ENCODE measurements at regions not wholly inside any gene's neighbourhood (a gene's known extent, or its start where the extent isn't known, plus 50 kb on each side); places are given as distances from the start of the nearest gene placed in this dataset.

DNA sequence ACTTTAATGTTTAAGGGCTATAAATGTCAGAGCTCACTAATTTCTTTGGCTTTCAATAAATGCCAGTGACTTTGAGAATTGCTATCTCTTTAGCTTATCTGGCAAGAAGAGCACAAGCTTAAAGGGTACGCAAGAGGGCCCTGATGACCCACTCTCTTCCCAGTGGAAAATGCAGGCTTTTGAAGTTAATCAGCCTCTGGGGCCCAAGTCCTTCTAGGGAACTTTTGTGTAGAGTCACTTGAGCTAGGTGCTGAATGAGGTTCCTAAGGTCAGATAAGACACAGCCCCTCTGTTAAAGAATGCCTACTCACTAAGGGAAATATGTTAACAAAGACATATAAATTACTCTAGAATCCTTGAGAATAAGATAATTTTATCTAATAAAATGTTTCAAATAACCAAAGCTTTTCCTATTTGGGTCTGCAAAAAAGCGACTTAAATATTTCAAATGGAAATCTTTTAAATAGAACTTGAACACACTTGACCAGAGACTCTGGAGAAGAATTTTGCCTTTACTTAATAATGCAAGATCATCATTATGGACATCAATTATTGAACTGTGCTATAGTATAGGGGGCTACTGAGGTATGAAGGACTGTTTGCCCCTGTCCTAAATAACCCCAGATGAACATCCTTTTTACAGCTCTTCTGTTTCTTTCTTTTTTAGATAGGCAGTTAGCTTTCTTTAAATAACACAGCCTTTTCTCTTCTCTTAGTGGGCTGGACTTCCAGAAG, 430.1 kb downstream of the GBA3 start:
- intact Hi-C loops (cut with DNase I) = no loop called here
- no peaks in the 10 kb centered on the region for H3K9me3 ChIP-seq
- no peaks in the 10 kb centered on the region for H3K4me1 ChIP-seq
- no peak for ATAC-seq
- DNase-seq = no peak
- H3K27me3 ChIP-seq (ENCODE audit: low read depth) = no peaks in the 10 kb centered on the region
- TF ChIP-seq, protein P1, sequence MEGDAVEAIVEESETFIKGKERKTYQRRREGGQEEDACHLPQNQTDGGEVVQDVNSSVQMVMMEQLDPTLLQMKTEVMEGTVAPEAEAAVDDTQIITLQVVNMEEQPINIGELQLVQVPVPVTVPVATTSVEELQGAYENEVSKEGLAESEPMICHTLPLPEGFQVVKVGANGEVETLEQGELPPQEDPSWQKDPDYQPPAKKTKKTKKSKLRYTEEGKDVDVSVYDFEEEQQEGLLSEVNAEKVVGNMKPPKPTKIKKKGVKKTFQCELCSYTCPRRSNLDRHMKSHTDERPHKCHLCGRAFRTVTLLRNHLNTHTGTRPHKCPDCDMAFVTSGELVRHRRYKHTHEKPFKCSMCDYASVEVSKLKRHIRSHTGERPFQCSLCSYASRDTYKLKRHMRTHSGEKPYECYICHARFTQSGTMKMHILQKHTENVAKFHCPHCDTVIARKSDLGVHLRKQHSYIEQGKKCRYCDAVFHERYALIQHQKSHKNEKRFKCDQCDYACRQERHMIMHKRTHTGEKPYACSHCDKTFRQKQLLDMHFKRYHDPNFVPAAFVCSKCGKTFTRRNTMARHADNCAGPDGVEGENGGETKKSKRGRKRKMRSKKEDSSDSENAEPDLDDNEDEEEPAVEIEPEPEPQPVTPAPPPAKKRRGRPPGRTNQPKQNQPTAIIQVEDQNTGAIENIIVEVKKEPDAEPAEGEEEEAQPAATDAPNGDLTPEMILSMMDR (IDR thresholded peaks at IDR 0.05) = no peak
- no peak overlapping the region for H3K27ac ChIP-seq
- no peak overlapping the region for H3K4me3 ChIP-seq
- H3K36me3 ChIP-seq = no peaks in the 10 kb centered on the region

DNA sequence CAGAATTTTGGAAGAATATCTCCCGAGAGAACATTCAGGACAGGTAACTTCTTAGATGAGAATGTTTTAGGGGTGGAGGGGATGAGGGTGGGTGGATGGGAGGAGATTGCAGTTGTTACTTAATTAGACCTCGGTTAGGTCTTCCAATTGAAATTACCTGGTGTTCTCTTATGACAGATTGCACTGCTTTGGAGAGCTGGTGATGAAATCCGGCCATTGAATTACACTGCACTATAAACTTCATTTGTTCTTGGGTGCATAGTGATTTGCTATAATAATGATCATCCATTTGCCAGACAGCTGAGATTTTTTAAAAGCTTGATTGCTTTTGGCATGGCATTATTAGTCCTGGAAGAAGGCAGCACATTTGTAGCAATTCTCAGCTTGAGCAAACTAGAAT, 427.6 kb downstream of the GBA3 start:
- no peaks in the 10 kb centered on the region for H3K27me3 ChIP-seq (ENCODE audit: low read depth)
- no peaks in the 10 kb centered on the region for H3K36me3 ChIP-seq
- H3K27ac ChIP-seq = no peak overlapping the region
- intact Hi-C loops (cut with DNase I) = no loop called here
- DNase-seq = no peak
- no peak for ATAC-seq
- no peaks in the 10 kb centered on the region for H3K9me3 ChIP-seq
- H3K4me3 ChIP-seq = no peak overlapping the region
- H3K4me1 ChIP-seq = no peaks in the 10 kb centered on the region
- TF ChIP-seq, protein P1 (IDR thresholded peaks at IDR 0.05) = no peak

DNA sequence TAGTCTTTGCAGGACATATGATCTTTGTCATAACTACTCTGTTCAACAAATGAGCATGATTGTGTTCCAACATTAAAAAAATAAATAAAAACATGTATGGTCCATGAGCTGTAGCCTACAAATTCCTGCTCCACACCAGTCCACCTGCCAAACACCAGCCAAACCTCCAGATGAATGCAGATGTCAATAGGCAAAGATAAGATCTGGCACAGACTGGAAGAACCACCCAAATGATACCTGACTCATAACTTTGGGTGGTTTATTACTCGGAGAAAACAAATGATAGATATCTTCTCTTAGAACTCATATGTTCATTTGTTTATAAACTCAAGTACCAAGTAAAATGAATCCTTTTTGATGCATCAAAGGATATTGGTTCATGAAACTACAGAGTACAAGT, 425.1 kb downstream of the GBA3 start:
- ATAC-seq = no peak
- Histone ChIP-seq H3K27me3 (ENCODE audit: low read depth) (no peaks in the 10 kb centered on the region), H3K9me3 (no peaks in the 10 kb centered on the region), H3K36me3 (no peaks in the 10 kb centered on the region), H3K4me1 (no peaks in the 10 kb centered on the region), H3K4me3 (no peak overlapping the region), H3K27ac (no peak overlapping the region)
- DNase-seq = no peak
- intact Hi-C loops (cut with DNase I) = no loop called here
- TF ChIP-seq, protein P1 (IDR thresholded peaks at IDR 0.05) = no peak

- no peak for ATAC-seq
- TF ChIP-seq, protein P1 (IDR thresholded peaks at IDR 0.05) = no peak
- H3K9me3 ChIP-seq = no peaks in the 10 kb centered on the region
- no peaks in the 10 kb centered on the region for H3K36me3 ChIP-seq
- no peak for DNase-seq
- no peaks in the 10 kb centered on the region for H3K27me3 ChIP-seq (ENCODE audit: low read depth)
- H3K4me1 ChIP-seq = no peaks in the 10 kb centered on the region
- H3K4me3 ChIP-seq = no peak overlapping the region
- H3K27ac ChIP-seq = no peak overlapping the region
- intact Hi-C loops (cut with DNase I) = no loop called here
Observed at GRCh38 chr4:23114538-23114937, 421.8 kb downstream of the GBA3 start.

DNA sequence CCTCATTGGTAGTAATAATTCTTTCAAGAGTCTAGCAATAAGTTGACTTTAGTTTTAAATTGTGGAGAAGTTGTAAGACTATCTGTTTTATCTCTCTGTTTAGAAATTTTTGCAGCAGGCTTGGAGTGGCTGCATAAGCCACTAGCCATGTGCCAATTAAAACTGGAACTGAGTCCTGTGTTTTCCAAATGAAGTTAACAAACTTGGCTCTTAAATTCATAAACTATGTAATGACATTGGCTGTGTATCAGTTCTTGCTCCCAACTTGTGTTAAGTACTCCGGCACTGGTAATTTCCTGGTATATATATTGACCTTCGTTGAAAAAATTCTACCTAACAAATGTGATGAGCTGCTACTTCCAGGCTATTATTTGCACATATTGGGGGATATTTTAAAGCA, 420.4 kb downstream of the GBA3 start:
- intact Hi-C loops (cut with DNase I) = no loop called here
- no peak overlapping the region for H3K4me3 ChIP-seq
- TF ChIP-seq, protein P1 (IDR thresholded peaks at IDR 0.05) = no peak
- H3K36me3 ChIP-seq = no peaks in the 10 kb centered on the region
- DNase-seq (no peak), ATAC-seq (no peak)
- H3K4me1 ChIP-seq = no peaks in the 10 kb centered on the region
- no peaks in the 10 kb centered on the region for H3K27me3 ChIP-seq (ENCODE audit: low read depth)
- no peak overlapping the region for H3K27ac ChIP-seq
- no peaks in the 10 kb centered on the region for H3K9me3 ChIP-seq
